Cardiac fibroblast (primary cell): ENCODE measurements at regions not wholly inside any gene's neighbourhood (a gene's known extent, or its start where the extent isn't known, plus 50 kb on each side); places are given as distances from the start of the nearest gene placed in this dataset.

Source experiments
- DNase-seq, 2 donors: peaks; one replicate each; pipeline versions ENCODE4 v3.0.0 to v3.0.0-alpha.2; 2010; ENCODE audit warnings: low read depth in 2 of 2
- H3K4me3 ChIP-seq, 2 donors: replicated peaks in 1 of 2; 1 replicate in 1 of 2; 2 replicates in 1 of 2; pipeline ENCODE4 v1.5.1; 2011; ENCODE audit warnings: low read depth in 2 of 2, low read length in 2 of 2, mild to moderate bottlenecking in 2 of 2, moderate library complexity in 1 of 2
- TF ChIP-seq, protein P1 (sequence below): IDR thresholded peaks from one replicate; pipeline ENCODE4 v1.5.1; 2011; ENCODE audit warnings: low read depth, mild to moderate bottlenecking, low read length, inconsistent platforms

DNA sequence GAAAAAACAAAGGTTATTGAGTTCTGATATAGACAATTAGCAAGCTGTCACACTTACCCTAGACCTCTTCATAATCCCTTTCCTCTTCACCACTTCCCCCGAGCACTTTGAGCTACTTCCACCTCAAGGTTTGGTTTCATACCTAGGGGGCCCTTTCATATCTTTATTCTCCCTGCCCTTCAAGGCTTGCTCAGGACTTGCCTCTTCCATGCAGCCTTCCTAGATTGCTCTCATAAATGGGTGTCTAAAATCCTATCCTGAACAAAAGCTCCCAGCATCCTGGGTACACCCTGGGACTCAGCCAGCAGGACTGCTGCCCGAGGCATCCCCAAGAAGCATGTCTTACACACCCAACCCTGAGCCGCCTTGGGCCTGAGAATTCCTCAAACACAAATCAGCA, 157.3 kb downstream of the C5orf15 start:
- TF ChIP-seq, protein P1, sequence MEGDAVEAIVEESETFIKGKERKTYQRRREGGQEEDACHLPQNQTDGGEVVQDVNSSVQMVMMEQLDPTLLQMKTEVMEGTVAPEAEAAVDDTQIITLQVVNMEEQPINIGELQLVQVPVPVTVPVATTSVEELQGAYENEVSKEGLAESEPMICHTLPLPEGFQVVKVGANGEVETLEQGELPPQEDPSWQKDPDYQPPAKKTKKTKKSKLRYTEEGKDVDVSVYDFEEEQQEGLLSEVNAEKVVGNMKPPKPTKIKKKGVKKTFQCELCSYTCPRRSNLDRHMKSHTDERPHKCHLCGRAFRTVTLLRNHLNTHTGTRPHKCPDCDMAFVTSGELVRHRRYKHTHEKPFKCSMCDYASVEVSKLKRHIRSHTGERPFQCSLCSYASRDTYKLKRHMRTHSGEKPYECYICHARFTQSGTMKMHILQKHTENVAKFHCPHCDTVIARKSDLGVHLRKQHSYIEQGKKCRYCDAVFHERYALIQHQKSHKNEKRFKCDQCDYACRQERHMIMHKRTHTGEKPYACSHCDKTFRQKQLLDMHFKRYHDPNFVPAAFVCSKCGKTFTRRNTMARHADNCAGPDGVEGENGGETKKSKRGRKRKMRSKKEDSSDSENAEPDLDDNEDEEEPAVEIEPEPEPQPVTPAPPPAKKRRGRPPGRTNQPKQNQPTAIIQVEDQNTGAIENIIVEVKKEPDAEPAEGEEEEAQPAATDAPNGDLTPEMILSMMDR = no peak
- no peak for DNase-seq

DNA sequence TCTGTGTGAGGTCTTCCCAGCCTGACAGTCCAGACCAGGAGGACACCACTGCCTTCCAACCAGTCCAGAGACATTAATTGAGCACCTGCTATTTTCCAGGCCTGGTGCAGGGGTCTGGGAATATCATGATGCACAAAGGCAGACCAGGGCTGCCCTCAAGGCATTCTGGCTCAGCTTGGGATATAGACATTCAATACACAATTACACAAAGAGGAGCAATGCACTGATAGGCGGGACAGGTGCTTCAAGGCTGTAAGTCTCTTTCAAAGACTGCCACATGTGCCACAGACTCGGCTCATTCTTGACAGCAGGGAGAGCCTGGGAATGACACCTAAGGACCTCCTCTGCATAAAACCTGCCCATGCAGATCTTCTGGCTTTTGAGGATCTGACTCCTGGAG, 158.6 kb downstream of the C5orf15 start:
- no peak for DNase-seq
- TF ChIP-seq, protein P1 = no peak
- no peak overlapping the region for H3K4me3 ChIP-seq

More for the DNA sequence above, 157.3 kb downstream of the C5orf15 start:
- H3K4me3 ChIP-seq = no peak overlapping the region

DNA sequence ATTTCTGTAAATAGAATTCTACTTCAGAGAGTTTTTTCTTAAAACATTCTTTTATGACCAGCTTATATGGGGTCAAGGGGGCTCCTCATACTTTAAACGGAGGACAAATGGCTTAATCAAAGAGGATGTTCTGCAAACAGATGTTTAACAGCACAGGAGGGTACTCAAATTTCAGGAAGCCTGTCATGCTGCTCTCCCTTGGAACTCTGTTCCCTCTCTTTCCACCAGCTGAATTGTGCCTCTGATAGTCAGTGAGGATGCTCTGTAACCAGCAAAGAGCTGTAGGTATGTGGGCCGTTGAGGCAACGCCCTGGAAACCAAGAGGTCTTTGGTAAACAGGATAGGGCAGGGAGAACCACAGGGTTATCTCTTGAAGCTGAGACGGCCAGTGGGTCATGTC, 161.1 kb downstream of the C5orf15 start:
- no peak overlapping the region for H3K4me3 ChIP-seq
- TF ChIP-seq, protein P1 = no peak
- no peak for DNase-seq

DNA sequence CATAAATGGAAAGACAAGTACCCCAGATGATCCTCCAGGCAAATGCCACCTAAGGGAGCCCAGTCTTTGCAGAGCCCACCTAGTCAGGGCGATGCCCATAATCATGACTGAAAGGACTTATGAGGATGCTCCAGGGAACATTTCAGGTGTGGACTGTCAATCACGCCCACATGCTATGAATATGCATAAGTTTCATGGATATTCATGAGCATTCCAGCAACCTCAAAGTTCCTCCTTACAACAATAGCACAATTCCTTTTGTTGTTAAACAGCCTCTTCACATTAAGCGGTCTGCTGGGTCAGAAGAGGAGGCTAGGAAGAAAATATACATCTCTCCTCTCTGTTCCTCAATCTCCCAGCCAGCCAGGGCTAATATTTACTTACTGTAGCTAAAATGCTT, 161.6 kb downstream of the C5orf15 start:
- TF ChIP-seq, protein P1 = no peak
- H3K4me3 ChIP-seq = no peak overlapping the region
- no peak for DNase-seq

DNA sequence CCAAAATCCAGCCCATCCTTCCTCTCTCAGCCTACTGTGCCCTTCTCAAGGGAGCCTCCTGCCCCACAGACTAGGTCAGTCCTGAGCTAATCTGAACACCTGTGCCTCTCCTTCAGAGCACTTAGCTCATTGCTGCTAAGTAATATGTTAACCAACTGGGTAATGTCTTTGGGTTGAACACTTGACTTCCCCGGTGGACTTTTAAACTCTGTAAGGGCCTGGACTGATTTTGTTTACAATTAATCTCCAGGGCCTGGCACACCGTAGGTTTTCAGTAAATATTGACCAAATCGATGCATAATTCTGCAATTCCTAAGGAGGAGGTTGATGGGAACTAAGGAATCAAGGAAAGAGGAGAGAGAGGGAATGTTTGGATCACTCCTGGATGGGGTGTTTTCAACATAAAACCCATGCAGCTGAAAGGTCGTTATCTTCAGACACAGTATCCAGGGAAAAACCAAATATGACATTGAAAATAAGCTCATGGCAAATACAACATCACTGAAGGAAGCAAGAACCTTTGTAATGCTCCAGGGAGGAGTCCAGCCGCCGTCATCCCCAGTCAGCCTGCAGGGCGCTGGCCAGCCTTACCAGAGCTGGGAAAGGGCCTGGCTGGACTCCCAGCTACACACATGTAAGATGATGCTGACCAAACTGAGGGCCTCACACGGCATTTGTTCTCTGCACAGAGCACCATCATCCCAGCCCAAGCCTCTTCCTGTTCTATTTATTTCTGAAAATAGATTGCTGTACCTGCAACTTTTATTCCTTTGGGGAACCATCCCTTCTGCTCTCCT, 166.3 kb downstream of the C5orf15 start:
- H3K4me3 ChIP-seq = no peak overlapping the region
- TF ChIP-seq, protein P1 = no peak
- DNase-seq = peak; percentile 5 to 34

DNA sequence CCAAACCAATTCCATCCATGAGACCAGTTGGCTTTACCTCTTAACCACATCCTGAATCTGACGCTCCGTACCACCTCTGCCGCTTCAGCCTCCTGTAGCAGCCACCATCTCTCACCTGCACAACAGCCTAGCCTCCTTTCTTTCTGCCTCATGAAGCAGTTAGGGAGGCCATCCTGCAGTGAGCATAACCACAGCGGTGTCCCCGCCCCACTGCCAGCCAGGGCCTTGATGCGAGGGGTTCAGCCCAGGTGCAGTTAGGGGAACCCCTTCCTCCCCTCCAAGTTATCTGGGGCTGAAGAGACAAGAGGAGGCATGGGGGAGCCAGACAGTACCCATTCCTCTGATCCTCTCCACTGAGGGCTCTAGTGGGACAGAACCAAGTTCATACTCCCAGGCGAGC, 167.0 kb downstream of the C5orf15 start:
- TF ChIP-seq, protein P1 = no peak
- H3K4me3 ChIP-seq = no peak overlapping the region
- no peak for DNase-seq
